WTC11 (cell line): ENCODE measurements at regions not wholly inside any gene's neighbourhood (a gene's known extent, or its start where the extent isn't known, plus 50 kb on each side); places are given as distances from the start of the nearest gene placed in this dataset.

Experiments
- ATAC-seq: fragments of 200-7000 bp; cut with Tn5 transposase; 2 replicates; pipeline ENCODE4 v1.10.0; 2021; ENCODE audit warnings: mild to moderate bottlenecking, moderate library complexity
- CTCF ChIA-PET: fragments of 300-600 bp; sonication (Branson Sonifier 250); formaldehyde crosslinking; loops from one replicate; lab custom pipeline; 2021; ENCODE audit warnings: antibody characterized with exemption; lab: Charles Lee
- POLR2A ChIA-PET: fragments of 350-600 bp; sonication (Branson Sonifier 250); formaldehyde crosslinking; loops from one replicate; lab custom pipeline; 2021; ENCODE audit warnings: antibody characterized with exemption; lab: Charles Lee
- DNase-seq: peaks from one replicate; pipeline ENCODE4 v3.0.0; 2021; ENCODE audit warnings: low spot score
- H3K27ac Mint-ChIP-seq: 2 replicates; pipeline ENCODE4 v1.8.0; 2021; ENCODE audit warnings: mixed read lengths
- H3K27me3 Mint-ChIP-seq: 2 replicates; pipeline ENCODE4 v1.8.0; 2021; ENCODE audit warnings: low read depth, mild to moderate bottlenecking, moderate library complexity, mixed read lengths
- H3K36me3 Mint-ChIP-seq: 2 replicates; pipeline ENCODE4 v1.8.0; 2021; ENCODE audit warnings: mixed read lengths
- H3K4me1 Mint-ChIP-seq: 2 replicates; pipeline ENCODE4 v1.8.0; 2022; ENCODE audit warnings: mixed read lengths
- H3K4me3 Mint-ChIP-seq: 2 replicates; pipeline ENCODE4 v1.8.0; 2021; ENCODE audit warnings: mild to moderate bottlenecking, moderate library complexity, mixed read lengths
- H3K9me3 Mint-ChIP-seq: 2 replicates; pipeline ENCODE4 v1.8.0; 2021; ENCODE audit warnings: mixed read lengths
- ATF1 ChIP-seq: sonication (generic); formaldehyde crosslinking; IDR thresholded peaks from 2 replicates; pipeline ENCODE4 v1.8.1; 2023; ENCODE audit warnings: mild to moderate bottlenecking, moderate library complexity, missing genetic modification reagents
- CREM ChIP-seq: sonication (generic); formaldehyde crosslinking; IDR thresholded peaks from 2 replicates; pipeline ENCODE4 v1.8.1; 2022; ENCODE audit warnings: mild to moderate bottlenecking, missing genetic modification reagents, moderate library complexity
- ELF4 ChIP-seq: sonication (generic); formaldehyde crosslinking; IDR thresholded peaks from 2 replicates; pipeline ENCODE4 v1.8.1; 2022; ENCODE audit warnings: low read depth, mild to moderate bottlenecking, moderate library complexity, missing genetic modification reagents
- ESRRA ChIP-seq: sonication (generic); formaldehyde crosslinking; IDR thresholded peaks from 2 replicates; pipeline ENCODE4 v1.8.1; 2022; ENCODE audit warnings: mild to moderate bottlenecking, missing genetic modification reagents, borderline replicate concordance
- ETV6 ChIP-seq: sonication (generic); formaldehyde crosslinking; IDR thresholded peaks from 2 replicates; pipeline ENCODE4 v1.8.1; 2022; ENCODE audit warnings: mild to moderate bottlenecking, missing genetic modification reagents
- FOXP1 ChIP-seq: sonication (generic); formaldehyde crosslinking; IDR thresholded peaks from 2 replicates; pipeline ENCODE4 v1.8.0; 2022; ENCODE audit warnings: missing genetic modification reagents, mild to moderate bottlenecking, moderate library complexity, borderline replicate concordance
- IRF2 ChIP-seq: sonication (generic); formaldehyde crosslinking; IDR thresholded peaks from 2 replicates; pipeline ENCODE4 v1.8.0; 2022; ENCODE audit warnings: low read depth, missing genetic modification reagents, borderline replicate concordance
- JAZF1 ChIP-seq: fragments of 250-450 bp; sonication (Bioruptor Pico); IDR thresholded peaks from 2 replicates; pipeline ENCODE4 v1.9.0; 2021; ENCODE audit warnings: moderate library complexity, mild to moderate bottlenecking, inconsistent platforms
- NFATC4 ChIP-seq: fragments of 250-450 bp; sonication (Bioruptor Pico); IDR thresholded peaks from 2 replicates; pipeline ENCODE4 v1.9.0; 2021; ENCODE audit warnings: mild to moderate bottlenecking
- NR1H2 ChIP-seq: sonication (generic); formaldehyde crosslinking; IDR thresholded peaks from 2 replicates; pipeline ENCODE4 v1.9.0; 2021; ENCODE audit warnings: mild to moderate bottlenecking, moderate library complexity, missing genetic modification reagents
- TP53 ChIP-seq: sonication (generic); formaldehyde crosslinking; IDR thresholded peaks from 2 replicates; pipeline ENCODE4 v1.8.1; 2023; ENCODE audit warnings: mild to moderate bottlenecking, missing genetic modification reagents
- ZBTB21 ChIP-seq: sonication (generic); formaldehyde crosslinking; IDR thresholded peaks from 2 replicates; pipeline ENCODE4 v1.8.1; 2023; ENCODE audit warnings: mild to moderate bottlenecking, missing genetic modification reagents, borderline replicate concordance
- ZNF121 ChIP-seq: sonication (generic); formaldehyde crosslinking; IDR thresholded peaks from 2 replicates; pipeline ENCODE4 v1.8.0; 2023; ENCODE audit warnings: missing genetic modification reagents
- ZNF416 ChIP-seq: fragments of 250-450 bp; sonication (Bioruptor Pico); IDR thresholded peaks from 2 replicates; pipeline ENCODE4 v1.9.0; 2021; ENCODE audit warnings: mild to moderate bottlenecking, inconsistent platforms
- TF ChIP-seq, protein P1 (sequence below): sonication (generic); formaldehyde crosslinking; IDR thresholded peaks from 2 replicates; pipeline ENCODE4 v1.8.1; 2023; ENCODE audit warnings: mild to moderate bottlenecking, missing genetic modification reagents, moderate library complexity
- TF ChIP-seq, protein P2 (sequence below): sonication (generic); formaldehyde crosslinking; IDR thresholded peaks from 2 replicates; pipeline ENCODE4 v1.8.1; 2022; ENCODE audit warnings: mild to moderate bottlenecking, moderate library complexity, missing genetic modification reagents
- TF ChIP-seq, protein P3 (sequence below): sonication (generic); formaldehyde crosslinking; IDR thresholded peaks from 2 replicates; pipeline ENCODE4 v1.8.1; 2023; ENCODE audit warnings: mild to moderate bottlenecking, missing genetic modification reagents
- TF ChIP-seq, protein P4 (sequence below): fragments of 200-600 bp; IDR thresholded peaks from 2 replicates; pipeline ENCODE4 v1.8.0; 2022; ENCODE audit warnings: antibody characterized with exemption
- TF ChIP-seq, protein P5 (sequence below): fragments of 250-450 bp; sonication (Bioruptor Pico); IDR thresholded peaks from 2 replicates; pipeline ENCODE4 v1.9.0; 2021; ENCODE audit warnings: moderate library complexity, mild to moderate bottlenecking, inconsistent platforms, borderline replicate concordance
- TF ChIP-seq, protein P6 (sequence below): sonication (generic); formaldehyde crosslinking; IDR thresholded peaks from 2 replicates; pipeline ENCODE4 v1.8.1; 2022; ENCODE audit warnings: low read depth, missing genetic modification reagents, borderline replicate concordance

DNA sequence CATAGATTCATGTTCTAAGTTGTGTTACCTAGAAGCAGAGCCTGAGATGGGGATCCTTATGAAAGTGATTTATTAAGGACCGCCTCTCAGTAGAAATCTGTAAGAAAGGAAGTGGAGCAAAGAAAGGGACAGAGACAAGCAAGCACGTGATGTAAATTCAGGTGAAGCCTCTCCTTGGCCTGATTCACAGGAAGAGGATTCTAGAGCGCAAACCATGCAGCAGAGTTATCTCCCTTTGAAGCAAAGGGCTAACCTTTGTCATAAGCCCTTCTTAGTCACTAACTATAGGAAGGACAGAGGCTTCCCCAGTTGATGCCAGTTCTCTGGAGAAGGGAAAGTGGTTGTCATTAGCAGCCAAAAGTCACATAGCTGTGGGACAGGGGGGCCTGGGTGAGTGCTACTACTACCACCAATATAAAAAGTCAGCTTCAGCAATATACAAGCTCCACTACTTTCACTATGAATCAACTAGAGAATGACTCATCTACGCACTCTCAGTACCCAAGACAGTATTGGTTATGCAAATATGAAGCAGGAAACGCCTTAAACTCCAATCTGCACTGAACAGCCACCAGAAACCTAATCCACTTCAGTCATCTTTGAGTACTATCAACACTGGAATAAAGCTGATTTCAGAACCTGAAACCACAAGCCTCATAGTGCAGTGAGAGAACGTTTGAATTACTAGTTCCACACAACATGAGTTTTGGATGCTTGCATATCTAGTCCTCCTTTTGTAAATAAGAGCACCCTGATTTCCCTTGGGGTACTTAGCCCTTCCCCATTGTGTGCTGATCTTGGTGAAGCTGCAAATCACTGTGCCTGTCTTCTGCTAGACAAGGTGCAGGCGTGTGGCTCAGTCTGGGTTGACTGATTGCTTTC, 162.7 kb downstream of the ZNF608 start:
- CTCF ChIA-PET: no interaction called here
- ATAC-seq (no peak), DNase-seq (no peak)
- no peak for TF ChIP-seq JAZF1 (CRISPR knock-in tag)
- no peak for TF ChIP-seq ATF1 (CRISPR knock-in tag)
- no peak overlapping the region for H3K27ac Mint-ChIP-seq
- POLR2A ChIA-PET: no interaction called here
- H3K27me3 Mint-ChIP-seq: peaks cover 68% of the 10 kb centered on the region
- H3K4me1 Mint-ChIP-seq: peaks cover 39% of the 10 kb centered on the region
- no peak overlapping the region for H3K4me3 Mint-ChIP-seq
- peaks cover 17% of the 10 kb centered on the region for H3K36me3 Mint-ChIP-seq
- peaks cover 12% of the 10 kb centered on the region for H3K9me3 Mint-ChIP-seq

DNA sequence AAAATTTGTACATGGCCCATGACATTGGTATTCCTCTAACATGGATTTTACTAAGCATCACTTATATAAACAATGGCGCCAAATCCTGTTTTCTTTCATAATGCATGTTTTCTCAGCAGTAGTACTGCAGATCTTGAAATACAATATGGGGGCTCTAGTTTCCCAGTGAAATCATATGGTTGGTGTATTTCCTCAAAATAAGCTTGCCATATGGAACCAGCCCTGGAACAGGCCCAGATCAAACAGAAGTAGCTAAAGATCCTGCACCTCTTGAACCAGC, 163.9 kb downstream of the ZNF608 start:
- TF ChIP-seq, protein P1, sequence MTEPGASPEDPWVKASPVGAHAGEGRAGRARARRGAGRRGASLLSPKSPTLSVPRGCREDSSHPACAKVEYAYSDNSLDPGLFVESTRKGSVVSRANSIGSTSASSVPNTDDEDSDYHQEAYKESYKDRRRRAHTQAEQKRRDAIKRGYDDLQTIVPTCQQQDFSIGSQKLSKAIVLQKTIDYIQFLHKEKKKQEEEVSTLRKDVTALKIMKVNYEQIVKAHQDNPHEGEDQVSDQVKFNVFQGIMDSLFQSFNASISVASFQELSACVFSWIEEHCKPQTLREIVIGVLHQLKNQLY (CRISPR knock-in tag): no peak
- no peak for TF ChIP-seq ELF4 (CRISPR knock-in tag)
- TF ChIP-seq, protein P2, sequence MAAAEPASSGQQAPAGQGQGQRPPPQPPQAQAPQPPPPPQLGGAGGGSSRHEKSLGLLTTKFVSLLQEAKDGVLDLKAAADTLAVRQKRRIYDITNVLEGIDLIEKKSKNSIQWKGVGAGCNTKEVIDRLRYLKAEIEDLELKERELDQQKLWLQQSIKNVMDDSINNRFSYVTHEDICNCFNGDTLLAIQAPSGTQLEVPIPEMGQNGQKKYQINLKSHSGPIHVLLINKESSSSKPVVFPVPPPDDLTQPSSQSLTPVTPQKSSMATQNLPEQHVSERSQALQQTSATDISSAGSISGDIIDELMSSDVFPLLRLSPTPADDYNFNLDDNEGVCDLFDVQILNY (CRISPR knock-in tag): no peak
- TF ChIP-seq ETV6 (CRISPR knock-in tag): no peak
- TF ChIP-seq, protein P3, sequence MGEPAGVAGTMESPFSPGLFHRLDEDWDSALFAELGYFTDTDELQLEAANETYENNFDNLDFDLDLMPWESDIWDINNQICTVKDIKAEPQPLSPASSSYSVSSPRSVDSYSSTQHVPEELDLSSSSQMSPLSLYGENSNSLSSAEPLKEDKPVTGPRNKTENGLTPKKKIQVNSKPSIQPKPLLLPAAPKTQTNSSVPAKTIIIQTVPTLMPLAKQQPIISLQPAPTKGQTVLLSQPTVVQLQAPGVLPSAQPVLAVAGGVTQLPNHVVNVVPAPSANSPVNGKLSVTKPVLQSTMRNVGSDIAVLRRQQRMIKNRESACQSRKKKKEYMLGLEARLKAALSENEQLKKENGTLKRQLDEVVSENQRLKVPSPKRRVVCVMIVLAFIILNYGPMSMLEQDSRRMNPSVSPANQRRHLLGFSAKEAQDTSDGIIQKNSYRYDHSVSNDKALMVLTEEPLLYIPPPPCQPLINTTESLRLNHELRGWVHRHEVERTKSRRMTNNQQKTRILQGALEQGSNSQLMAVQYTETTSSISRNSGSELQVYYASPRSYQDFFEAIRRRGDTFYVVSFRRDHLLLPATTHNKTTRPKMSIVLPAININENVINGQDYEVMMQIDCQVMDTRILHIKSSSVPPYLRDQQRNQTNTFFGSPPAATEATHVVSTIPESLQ (CRISPR knock-in tag): no peak
- TF ChIP-seq, protein P4, sequence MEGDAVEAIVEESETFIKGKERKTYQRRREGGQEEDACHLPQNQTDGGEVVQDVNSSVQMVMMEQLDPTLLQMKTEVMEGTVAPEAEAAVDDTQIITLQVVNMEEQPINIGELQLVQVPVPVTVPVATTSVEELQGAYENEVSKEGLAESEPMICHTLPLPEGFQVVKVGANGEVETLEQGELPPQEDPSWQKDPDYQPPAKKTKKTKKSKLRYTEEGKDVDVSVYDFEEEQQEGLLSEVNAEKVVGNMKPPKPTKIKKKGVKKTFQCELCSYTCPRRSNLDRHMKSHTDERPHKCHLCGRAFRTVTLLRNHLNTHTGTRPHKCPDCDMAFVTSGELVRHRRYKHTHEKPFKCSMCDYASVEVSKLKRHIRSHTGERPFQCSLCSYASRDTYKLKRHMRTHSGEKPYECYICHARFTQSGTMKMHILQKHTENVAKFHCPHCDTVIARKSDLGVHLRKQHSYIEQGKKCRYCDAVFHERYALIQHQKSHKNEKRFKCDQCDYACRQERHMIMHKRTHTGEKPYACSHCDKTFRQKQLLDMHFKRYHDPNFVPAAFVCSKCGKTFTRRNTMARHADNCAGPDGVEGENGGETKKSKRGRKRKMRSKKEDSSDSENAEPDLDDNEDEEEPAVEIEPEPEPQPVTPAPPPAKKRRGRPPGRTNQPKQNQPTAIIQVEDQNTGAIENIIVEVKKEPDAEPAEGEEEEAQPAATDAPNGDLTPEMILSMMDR: no peak
- TF ChIP-seq NR1H2 (CRISPR knock-in tag): no peak
- TF ChIP-seq ESRRA (CRISPR knock-in tag): no peak
- TF ChIP-seq ZNF416 (CRISPR knock-in tag): no peak
- no peak for TF ChIP-seq FOXP1 (CRISPR knock-in tag)
- no peak for TF ChIP-seq ZBTB21 (CRISPR knock-in tag)
- TF ChIP-seq IRF2 (CRISPR knock-in tag): no peak
- TF ChIP-seq TP53 (CRISPR knock-in tag): no peak
- TF ChIP-seq NFATC4 (CRISPR knock-in tag): no peak
- TF ChIP-seq ZNF121: no peak
- TF ChIP-seq, protein P5, sequence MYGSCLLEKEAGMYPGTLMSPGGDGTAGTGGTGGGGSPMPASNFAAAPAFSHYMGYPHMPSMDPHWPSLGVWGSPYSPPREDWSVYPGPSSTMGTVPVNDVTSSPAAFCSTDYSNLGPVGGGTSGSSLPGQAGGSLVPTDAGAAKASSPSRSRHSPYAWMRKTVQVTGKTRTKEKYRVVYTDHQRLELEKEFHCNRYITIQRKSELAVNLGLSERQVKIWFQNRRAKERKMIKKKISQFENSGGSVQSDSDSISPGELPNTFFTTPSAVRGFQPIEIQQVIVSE (CRISPR knock-in tag): no peak
- TF ChIP-seq CREM: no peak
- TF ChIP-seq, protein P6, sequence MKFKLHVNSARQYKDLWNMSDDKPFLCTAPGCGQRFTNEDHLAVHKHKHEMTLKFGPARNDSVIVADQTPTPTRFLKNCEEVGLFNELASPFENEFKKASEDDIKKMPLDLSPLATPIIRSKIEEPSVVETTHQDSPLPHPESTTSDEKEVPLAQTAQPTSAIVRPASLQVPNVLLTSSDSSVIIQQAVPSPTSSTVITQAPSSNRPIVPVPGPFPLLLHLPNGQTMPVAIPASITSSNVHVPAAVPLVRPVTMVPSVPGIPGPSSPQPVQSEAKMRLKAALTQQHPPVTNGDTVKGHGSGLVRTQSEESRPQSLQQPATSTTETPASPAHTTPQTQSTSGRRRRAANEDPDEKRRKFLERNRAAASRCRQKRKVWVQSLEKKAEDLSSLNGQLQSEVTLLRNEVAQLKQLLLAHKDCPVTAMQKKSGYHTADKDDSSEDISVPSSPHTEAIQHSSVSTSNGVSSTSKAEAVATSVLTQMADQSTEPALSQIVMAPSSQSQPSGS (CRISPR knock-in tag): no peak
- ChIA-PET POLR2A (no interaction called here), CTCF (no interaction called here)
- Mint-ChIP-seq H3K27ac (no peak overlapping the region), H3K9me3 (peaks cover 12% of the 10 kb centered on the region), H3K36me3 (peaks cover 17% of the 10 kb centered on the region), H3K4me1 (peaks cover 47% of the 10 kb centered on the region), H3K27me3 (peaks cover 80% of the 10 kb centered on the region), H3K4me3 (no peak overlapping the region)
- ATAC-seq (no peak), DNase-seq (no peak)
